ENCODE measurements at regions not wholly inside any gene's neighbourhood (a gene's known extent, or its start where the extent isn't known, plus 50 kb on each side); places are given as distances from the start of the nearest gene placed in this dataset.
"Not testable (repeated sequence)": the region's sequence is repeated elsewhere in the genome, so short reads cannot be mapped to it uniquely, and the experiment has no call there.

- not testable (repeated sequence) for H3K4me3 ChIP-seq (ENCODE audit: low read length); H2AFZ ChIP-seq (ENCODE audit: low read depth, low read length); H3K36me3 ChIP-seq (ENCODE audit: insufficient read depth, low read length); H3K9me3 ChIP-seq (ENCODE audit: low read length); H3K27me3 ChIP-seq (ENCODE audit: insufficient read depth, low read length); H3K4me1 ChIP-seq (ENCODE audit: insufficient read depth, low read length)
Observed at GRCh38 chrX:114040111-114040510, 543.8 kb upstream of the HTR2C start.

DNA sequence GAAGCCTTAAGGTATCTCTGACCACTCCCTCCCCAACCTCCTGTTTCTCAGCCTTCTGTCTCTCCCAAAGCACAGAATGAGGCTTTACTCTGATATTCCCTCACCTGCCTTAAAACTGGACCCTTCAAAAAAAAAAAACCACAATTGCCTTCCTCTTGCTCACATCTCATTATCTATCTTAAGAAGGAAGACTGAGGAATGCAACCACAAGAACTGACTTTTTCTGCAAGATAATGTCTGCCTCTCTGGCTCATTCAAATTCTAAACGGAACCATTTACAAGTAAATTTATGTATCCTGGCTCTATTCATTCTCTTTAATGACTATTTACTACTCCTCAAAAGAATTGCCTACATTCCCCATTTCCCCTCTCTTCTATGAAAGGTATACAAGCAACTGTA, 545.5 kb upstream of the HTR2C start:
- no peaks in the 10 kb centered on the region for H3K4me1 ChIP-seq (ENCODE audit: insufficient read depth, low read length)
- no peaks in the 10 kb centered on the region for H3K9me3 ChIP-seq (ENCODE audit: low read length)
- H3K36me3 ChIP-seq (ENCODE audit: insufficient read depth, low read length): no peaks in the 10 kb centered on the region
- no peak overlapping the region for H2AFZ ChIP-seq (ENCODE audit: low read depth, low read length)
- H3K27me3 ChIP-seq (ENCODE audit: insufficient read depth, low read length): peaks cover under 1% of the 10 kb centered on the region
- H3K4me3 ChIP-seq (ENCODE audit: low read length): no peak overlapping the region

DNA sequence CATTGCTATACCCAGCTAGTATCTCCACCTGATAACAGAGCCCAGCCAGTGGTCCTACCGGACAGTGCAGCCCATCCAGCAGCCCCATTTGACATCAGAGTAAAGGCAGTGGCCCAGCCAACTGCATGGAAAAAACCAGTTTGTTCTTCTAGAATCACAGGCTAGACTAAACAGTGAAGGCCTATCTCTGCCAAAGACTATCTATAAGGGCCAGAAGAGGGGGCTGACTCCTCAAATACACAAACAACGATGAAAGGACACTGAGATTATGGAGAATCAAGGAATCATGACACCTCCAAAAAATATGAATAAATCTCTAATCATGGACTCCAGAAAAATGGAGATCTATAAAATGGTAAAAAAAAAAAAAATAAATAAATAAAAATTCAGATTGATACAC, 546.4 kb upstream of the HTR2C start:
- no peaks in the 10 kb centered on the region for H3K36me3 ChIP-seq (ENCODE audit: insufficient read depth, low read length)
- H3K27me3 ChIP-seq (ENCODE audit: insufficient read depth, low read length): no peaks in the 10 kb centered on the region
- no peak overlapping the region for H2AFZ ChIP-seq (ENCODE audit: low read depth, low read length)
- no peak overlapping the region for H3K4me3 ChIP-seq (ENCODE audit: low read length)
- H3K9me3 ChIP-seq (ENCODE audit: low read length): no peaks in the 10 kb centered on the region
- H3K4me1 ChIP-seq (ENCODE audit: insufficient read depth, low read length): no peaks in the 10 kb centered on the region

DNA sequence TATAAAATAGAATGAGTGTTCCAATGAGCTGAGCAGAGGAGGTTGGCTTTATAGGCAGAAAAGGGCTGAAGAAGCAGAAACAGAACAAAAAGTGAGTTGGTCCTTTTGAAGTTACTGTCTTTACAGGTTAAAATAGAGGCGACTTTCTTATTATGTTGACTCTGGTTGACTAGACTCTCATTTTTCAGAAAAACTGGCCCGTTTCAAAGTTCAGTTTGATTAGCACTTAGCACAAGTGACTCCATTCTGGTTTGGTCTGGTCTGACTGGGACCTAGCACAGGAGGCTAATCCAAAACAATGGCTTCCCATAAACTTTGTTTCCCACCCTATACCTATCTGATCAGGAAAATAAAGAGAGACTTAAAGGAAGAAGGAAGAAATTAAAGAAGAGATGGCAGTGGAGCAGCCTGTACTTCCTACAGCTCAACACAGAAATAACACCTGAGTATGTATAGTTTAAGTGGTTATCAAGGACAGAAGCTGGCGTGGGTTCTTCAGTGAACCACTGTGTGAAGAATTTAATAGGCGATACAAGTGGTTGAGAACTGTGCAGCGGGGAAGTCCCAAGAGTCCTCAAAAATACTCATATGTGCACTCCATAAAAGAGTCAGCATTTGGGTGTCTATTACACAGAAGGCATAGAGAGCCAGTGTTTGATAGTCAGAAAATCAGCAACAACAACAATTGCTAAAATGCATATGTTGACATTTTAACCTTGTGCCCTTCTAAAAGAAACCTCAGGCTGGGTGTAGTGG, 554.8 kb upstream of the HTR2C start:
- Histone ChIP-seq H3K27me3 (ENCODE audit: insufficient read depth, low read length) (no peaks in the 10 kb centered on the region), H3K9me3 (ENCODE audit: low read length) (no peaks in the 10 kb centered on the region)

GRCh38 chrX:114017086-114017485, 566.8 kb upstream of the HTR2C start:
- Histone ChIP-seq H3K9me3 (ENCODE audit: low read length) (no peaks in the 10 kb centered on the region), H3K4me1 (ENCODE audit: insufficient read depth, low read length) (no peaks in the 10 kb centered on the region), H2AFZ (ENCODE audit: low read depth, low read length) (no peak overlapping the region), H3K4me3 (ENCODE audit: low read length) (no peak overlapping the region), H3K36me3 (ENCODE audit: insufficient read depth, low read length) (no peaks in the 10 kb centered on the region), H3K27me3 (ENCODE audit: insufficient read depth, low read length) (no peaks in the 10 kb centered on the region)

More for the DNA sequence above, 554.8 kb upstream of the HTR2C start:
- Histone ChIP-seq H3K4me1 (ENCODE audit: insufficient read depth, low read length) (no peaks in the 10 kb centered on the region), H2AFZ (ENCODE audit: low read depth, low read length) (no peak overlapping the region), H3K4me3 (ENCODE audit: low read length) (no peak overlapping the region), H3K36me3 (ENCODE audit: insufficient read depth, low read length) (no peaks in the 10 kb centered on the region)

- Histone ChIP-seq H3K4me3 (ENCODE audit: low read length) (no peak overlapping the region), H3K9me3 (ENCODE audit: low read length) (no peaks in the 10 kb centered on the region), H2AFZ (ENCODE audit: low read depth, low read length) (no peak overlapping the region), H3K27me3 (ENCODE audit: insufficient read depth, low read length) (no peaks in the 10 kb centered on the region), H3K36me3 (ENCODE audit: insufficient read depth, low read length) (no peaks in the 10 kb centered on the region), H3K4me1 (ENCODE audit: insufficient read depth, low read length) (no peaks in the 10 kb centered on the region)
Observed at GRCh38 chrX:114015966-114016365, 567.9 kb upstream of the HTR2C start.

- Histone ChIP-seq H3K4me1 (ENCODE audit: insufficient read depth, low read length) (no peaks in the 10 kb centered on the region), H3K27me3 (ENCODE audit: insufficient read depth, low read length) (no peaks in the 10 kb centered on the region), H3K4me3 (ENCODE audit: low read length) (no peak overlapping the region), H2AFZ (ENCODE audit: low read depth, low read length) (no peak overlapping the region), H3K9me3 (ENCODE audit: low read length) (no peaks in the 10 kb centered on the region), H3K36me3 (ENCODE audit: insufficient read depth, low read length) (no peaks in the 10 kb centered on the region)
Observed at GRCh38 chrX:114006664-114007063, 577.2 kb upstream of the HTR2C start.

- Histone ChIP-seq H3K4me1 (ENCODE audit: insufficient read depth, low read length) (no peaks in the 10 kb centered on the region), H3K9me3 (ENCODE audit: low read length) (no peaks in the 10 kb centered on the region), H3K4me3 (ENCODE audit: low read length) (no peak overlapping the region)
Observed at GRCh38 chrX:113996781-113997180, 587.1 kb upstream of the HTR2C start.

GRCh38 chrX:113991720-113992119, 592.2 kb upstream of the HTR2C start:
- not testable (repeated sequence) for H3K4me1 ChIP-seq (ENCODE audit: insufficient read depth, low read length); H3K4me3 ChIP-seq (ENCODE audit: low read length); H3K27me3 ChIP-seq (ENCODE audit: insufficient read depth, low read length); H3K9me3 ChIP-seq (ENCODE audit: low read length); H2AFZ ChIP-seq (ENCODE audit: low read depth, low read length); H3K36me3 ChIP-seq (ENCODE audit: insufficient read depth, low read length)

More at GRCh38 chrX:113996781-113997180, 587.1 kb upstream of the HTR2C start:
- no peaks in the 10 kb centered on the region for H3K27me3 ChIP-seq (ENCODE audit: insufficient read depth, low read length)
- no peak overlapping the region for H2AFZ ChIP-seq (ENCODE audit: low read depth, low read length)
- H3K36me3 ChIP-seq (ENCODE audit: insufficient read depth, low read length): no peaks in the 10 kb centered on the region

DNA sequence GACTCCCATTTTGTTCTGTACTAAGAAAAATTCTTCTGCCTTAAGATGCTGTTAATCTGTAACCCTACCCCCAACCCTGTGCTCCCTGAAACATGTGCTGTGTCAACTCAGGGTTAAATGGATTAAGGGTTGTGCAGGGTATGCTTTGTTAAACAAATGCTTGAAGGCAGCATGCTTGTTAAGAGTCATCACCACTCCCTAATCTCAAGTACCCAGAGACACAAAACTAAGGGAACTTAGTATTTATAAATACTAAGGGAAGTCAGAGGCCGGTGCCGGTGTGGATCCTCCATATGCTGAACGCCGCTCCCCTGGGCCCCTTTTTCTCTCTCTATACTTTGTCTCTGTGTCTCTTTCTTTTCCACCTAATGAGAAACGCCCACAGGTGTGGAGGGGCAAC, 593.2 kb upstream of the HTR2C start:
- H2AFZ ChIP-seq (ENCODE audit: low read depth, low read length); H3K36me3 ChIP-seq (ENCODE audit: insufficient read depth, low read length); H3K4me1 ChIP-seq (ENCODE audit: insufficient read depth, low read length); H3K27me3 ChIP-seq (ENCODE audit: insufficient read depth, low read length); H3K9me3 ChIP-seq (ENCODE audit: low read length); H3K4me3 ChIP-seq (ENCODE audit: low read length): not testable (repeated sequence)

DNA sequence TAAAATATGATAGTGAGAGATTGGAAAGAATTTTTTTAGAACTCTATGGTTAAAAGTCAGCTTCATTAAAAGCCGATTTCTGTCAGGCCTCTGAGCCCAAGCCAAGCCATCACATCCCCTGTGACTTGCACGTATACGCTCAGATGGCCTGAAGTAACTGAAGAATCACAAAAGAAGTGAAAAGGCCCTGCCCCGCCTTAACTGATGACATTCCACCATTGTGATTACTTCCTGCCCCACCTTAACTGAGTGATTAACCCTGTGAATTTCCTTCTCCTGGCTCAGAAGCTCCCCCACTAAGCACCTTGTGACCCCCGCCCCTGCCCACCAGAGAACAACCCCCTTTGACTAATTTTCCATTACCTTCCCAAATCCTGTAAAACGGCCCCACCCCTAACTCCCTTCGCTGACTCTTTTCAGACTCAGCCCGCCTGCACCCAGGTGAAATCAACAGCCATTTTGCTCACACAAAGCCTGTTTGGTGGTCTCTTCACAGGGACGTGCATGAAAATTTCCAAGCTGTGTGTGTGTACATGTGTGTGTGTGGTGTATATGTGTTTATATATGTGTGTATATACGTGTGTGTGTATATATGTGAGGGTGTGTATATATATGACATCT, 595.5 kb upstream of the HTR2C start:
- not testable (repeated sequence) for H3K4me1 ChIP-seq (ENCODE audit: insufficient read depth, low read length); H3K4me3 ChIP-seq (ENCODE audit: low read length); H3K27me3 ChIP-seq (ENCODE audit: insufficient read depth, low read length); H3K9me3 ChIP-seq (ENCODE audit: low read length); H2AFZ ChIP-seq (ENCODE audit: low read depth, low read length); H3K36me3 ChIP-seq (ENCODE audit: insufficient read depth, low read length)

GRCh38 chrX:113986427-113986826, 597.5 kb upstream of the HTR2C start:
- H3K36me3 ChIP-seq (ENCODE audit: insufficient read depth, low read length): no peaks in the 10 kb centered on the region
- H3K27me3 ChIP-seq (ENCODE audit: insufficient read depth, low read length): no peaks in the 10 kb centered on the region
- H3K9me3 ChIP-seq (ENCODE audit: low read length): no peaks in the 10 kb centered on the region
- H3K4me3 ChIP-seq (ENCODE audit: low read length): no peak overlapping the region
- no peak overlapping the region for H2AFZ ChIP-seq (ENCODE audit: low read depth, low read length)
- H3K4me1 ChIP-seq (ENCODE audit: insufficient read depth, low read length): no peaks in the 10 kb centered on the region

DNA sequence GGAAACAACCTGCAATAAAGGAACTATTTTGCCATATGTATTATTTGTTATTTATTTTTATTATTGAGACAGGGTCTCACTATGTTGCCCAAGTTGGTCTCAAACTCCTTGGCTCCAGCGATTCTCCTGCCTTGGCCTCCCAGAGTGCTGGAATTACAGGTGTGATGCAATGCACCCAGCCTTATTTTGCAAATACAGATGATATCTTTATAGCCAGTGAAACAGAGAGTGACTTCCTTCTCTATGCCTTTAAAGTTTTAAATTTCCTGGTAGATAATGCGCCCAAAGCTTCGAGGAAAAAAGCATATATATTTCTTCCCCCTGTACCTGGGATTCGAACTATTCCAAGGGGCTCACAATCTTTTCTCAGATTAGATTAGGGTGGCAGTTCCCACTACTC, 601.1 kb upstream of the HTR2C start:
- no peaks in the 10 kb centered on the region for H3K36me3 ChIP-seq (ENCODE audit: insufficient read depth, low read length)
- H3K4me1 ChIP-seq (ENCODE audit: insufficient read depth, low read length): no peaks in the 10 kb centered on the region
- H3K27me3 ChIP-seq (ENCODE audit: insufficient read depth, low read length): no peaks in the 10 kb centered on the region
- no peak overlapping the region for H3K4me3 ChIP-seq (ENCODE audit: low read length)
- H3K9me3 ChIP-seq (ENCODE audit: low read length): no peaks in the 10 kb centered on the region
- H2AFZ ChIP-seq (ENCODE audit: low read depth, low read length): no peak overlapping the region

GRCh38 chrX:113980953-113981352, 602.9 kb upstream of the HTR2C start:
- H2AFZ ChIP-seq (ENCODE audit: low read depth, low read length): no peak overlapping the region
- H3K4me3 ChIP-seq (ENCODE audit: low read length): no peak overlapping the region
- no peaks in the 10 kb centered on the region for H3K4me1 ChIP-seq (ENCODE audit: insufficient read depth, low read length)
- H3K27me3 ChIP-seq (ENCODE audit: insufficient read depth, low read length): no peaks in the 10 kb centered on the region
- no peaks in the 10 kb centered on the region for H3K9me3 ChIP-seq (ENCODE audit: low read length)
- H3K36me3 ChIP-seq (ENCODE audit: insufficient read depth, low read length): no peaks in the 10 kb centered on the region

All from neuron (in vitro differentiated cells).